ENCODE measurements at regions not wholly inside any gene's neighbourhood (a gene's known extent, or its start where the extent isn't known, plus 50 kb on each side); places are given as distances from the start of the nearest gene placed in this dataset.

DNA sequence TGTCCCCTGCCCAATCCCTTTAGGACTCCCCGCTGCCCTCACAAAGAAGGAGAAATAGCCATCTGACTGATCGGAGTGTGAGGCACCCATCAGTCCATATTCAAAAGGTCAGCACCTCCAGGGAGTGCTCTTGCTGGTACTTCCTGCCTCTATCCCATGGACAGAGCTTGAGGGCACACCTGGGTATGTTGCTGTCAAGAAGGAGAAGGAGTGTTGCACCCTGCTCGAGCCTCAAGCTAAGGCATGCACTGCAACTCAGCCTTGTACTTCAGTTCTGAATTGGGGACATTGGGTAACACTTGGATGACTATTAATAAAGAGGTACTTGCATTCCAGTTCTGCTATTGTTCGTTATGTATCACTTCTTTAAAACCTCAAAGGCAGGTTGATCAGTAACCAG, 190.3 kb upstream of the ZC3H12A start:
- intact Hi-C loops (cut with DNase I) = no loop called here

GRCh38 chr1:37286881-37287280, 187.5 kb upstream of the ZC3H12A start:
- intact Hi-C loops (cut with DNase I) = no loop called here
- Histone ChIP-seq H3K27ac (no peak overlapping the region), H3K9me3 (no peaks in the 10 kb centered on the region), H3K36me3 (no peaks in the 10 kb centered on the region), H3K4me3 (no peak overlapping the region), H3K27me3 (ENCODE audit: low read depth) (no peaks in the 10 kb centered on the region), H3K4me1 (no peaks in the 10 kb centered on the region)
- ATAC-seq = no peak
- DNase-seq = no peak
- TF ChIP-seq CTCF (IDR thresholded peaks at IDR 0.05) = no peak

More for the DNA sequence above, 190.3 kb upstream of the ZC3H12A start:
- Histone ChIP-seq H3K36me3 (no peaks in the 10 kb centered on the region), H3K27ac (no peak overlapping the region), H3K27me3 (ENCODE audit: low read depth) (peaks cover 6% of the 10 kb centered on the region), H3K9me3 (peaks cover 7% of the 10 kb centered on the region), H3K4me3 (no peak overlapping the region), H3K4me1 (no peaks in the 10 kb centered on the region)
- no peak for ATAC-seq
- no peak for DNase-seq
- TF ChIP-seq CTCF (IDR thresholded peaks at IDR 0.05) = no peak

DNA sequence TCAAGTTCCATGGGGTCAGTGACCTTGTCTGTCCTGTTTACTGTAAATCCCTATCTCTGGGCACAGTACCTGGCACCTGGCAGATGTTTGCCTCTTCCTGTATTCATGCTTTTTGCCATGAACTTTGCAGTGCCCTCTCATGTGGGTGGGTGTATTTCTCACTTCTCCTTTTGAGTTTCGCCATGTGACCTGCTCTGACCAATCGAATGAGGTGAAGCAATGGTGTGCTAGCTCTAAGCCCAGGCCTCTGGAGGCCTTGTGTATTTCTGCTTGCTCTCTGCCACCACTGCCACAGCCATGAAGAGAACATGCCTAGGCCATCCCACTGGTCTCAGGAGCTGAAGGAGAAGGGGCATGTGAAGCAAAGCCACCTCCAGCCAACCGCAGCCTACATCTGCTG, 185.5 kb upstream of the ZC3H12A start:
- Histone ChIP-seq H3K4me3 (no peak overlapping the region), H3K4me1 (no peaks in the 10 kb centered on the region), H3K27me3 (ENCODE audit: low read depth) (peaks cover 4% of the 10 kb centered on the region), H3K9me3 (no peaks in the 10 kb centered on the region), H3K36me3 (no peaks in the 10 kb centered on the region), H3K27ac (no peak overlapping the region)
- intact Hi-C loops (cut with DNase I) = no loop called here
- DNase-seq (no peak), ATAC-seq (peak in 1 of 2 donors; percentile 73)
- TF ChIP-seq CTCF (IDR thresholded peaks at IDR 0.05) = no peak

- ATAC-seq (no peak), DNase-seq (no peak)
- Histone ChIP-seq H3K27ac (no peak overlapping the region), H3K9me3 (no peaks in the 10 kb centered on the region), H3K27me3 (ENCODE audit: low read depth) (peaks cover 4% of the 10 kb centered on the region), H3K4me3 (no peak overlapping the region), H3K4me1 (no peaks in the 10 kb centered on the region), H3K36me3 (no peaks in the 10 kb centered on the region)
- TF ChIP-seq CTCF (IDR thresholded peaks at IDR 0.05) = no peak
- intact Hi-C loops (cut with DNase I) = no loop called here
Measured at GRCh38 chr1:37290718-37291117, 183.7 kb upstream of the ZC3H12A start.

DNA sequence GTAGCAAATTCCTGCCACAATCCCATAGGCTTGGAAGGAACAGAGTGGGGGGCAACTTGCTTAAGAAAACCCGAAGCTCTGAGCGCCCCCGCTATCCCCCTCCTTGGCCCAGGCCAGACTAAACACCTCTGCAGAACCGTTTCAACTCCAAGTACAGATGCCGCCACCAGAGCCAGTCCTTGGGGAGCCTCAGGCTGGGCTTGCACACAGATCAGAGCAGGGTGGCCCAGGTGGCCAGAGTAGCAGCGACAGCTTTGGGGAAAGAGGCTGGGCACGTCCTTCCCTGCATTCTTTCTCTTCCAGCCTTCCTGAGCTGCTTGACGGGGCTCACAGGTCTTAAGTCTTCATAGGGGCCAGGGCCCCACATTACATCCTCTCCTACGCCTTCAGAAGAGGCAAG, 181.6 kb upstream of the ZC3H12A start:
- Histone ChIP-seq H3K36me3 (no peaks in the 10 kb centered on the region), H3K9me3 (no peaks in the 10 kb centered on the region), H3K27ac (no peak overlapping the region), H3K4me1 (no peaks in the 10 kb centered on the region), H3K27me3 (ENCODE audit: low read depth) (peaks cover 4% of the 10 kb centered on the region), H3K4me3 (no peak overlapping the region)
- no peak for DNase-seq
- intact Hi-C loops (cut with DNase I) = no loop called here
- no peak for ATAC-seq
- no peak for TF ChIP-seq CTCF (IDR thresholded peaks at IDR 0.05)

- Histone ChIP-seq H3K36me3 (no peaks in the 10 kb centered on the region), H3K27ac (no peak overlapping the region), H3K4me3 (no peak overlapping the region), H3K9me3 (no peaks in the 10 kb centered on the region), H3K4me1 (no peaks in the 10 kb centered on the region), H3K27me3 (ENCODE audit: low read depth) (peaks cover 15% of the 10 kb centered on the region)
- intact Hi-C loops (cut with DNase I) = no loop called here
- no peak for ATAC-seq
- DNase-seq = no peak
- no peak for TF ChIP-seq CTCF (IDR thresholded peaks at IDR 0.05)
Measured at GRCh38 chr1:37294096-37294495, 180.3 kb upstream of the ZC3H12A start.

Data from lower lobe of right lung (tissue), 2 donors.